Gastroesophageal sphincter (tissue), 4 donors: ENCODE measurements at regions not wholly inside any gene's neighbourhood (a gene's known extent, or its start where the extent isn't known, plus 50 kb on each side); places are given as distances from the start of the nearest gene placed in this dataset.

ENCODE experiments used
- ATAC-seq: fragments of 150-250 bp; one replicate; pipeline ENCODE4 v1.9.1; 2016; ENCODE audit warnings: mild to moderate bottlenecking, moderate library complexity
- H3K27ac ChIP-seq, 4 donors: fragments of 200-600 bp; sonication (generic) in 3 of 4; 1 replicate in 3 of 4; 2 replicates in 1 of 4; pipeline ENCODE4 v1.5.1; 2016 to 2019
- H3K27me3 ChIP-seq: fragments of 200-600 bp; sonication (generic); one replicate; pipeline ENCODE4 v1.5.1; 2019
- H3K36me3 ChIP-seq, 2 donors: fragments of 200-600 bp; sonication (generic); one replicate each; pipeline ENCODE4 v1.5.1; 2019; ENCODE audit warnings: control low read depth in 1 of 2
- H3K4me1 ChIP-seq, 3 donors: fragments of 200-600 bp; sonication (generic); 1 replicate in 2 of 3; 2 replicates in 1 of 3; pipeline ENCODE4 v1.5.1; 2016 to 2019; ENCODE audit warnings: control low read depth in 2 of 3
- H3K4me3 ChIP-seq, 2 donors: fragments of 200-600 bp; sonication (generic); one replicate each; pipeline ENCODE4 v1.5.1; 2019; ENCODE audit warnings: mild to moderate bottlenecking in 1 of 2, moderate library complexity in 1 of 2
- H3K9me3 ChIP-seq, 3 donors: fragments of 200-600 bp; sonication (generic); one replicate each; pipeline ENCODE4 v1.5.1; 2017 to 2019; ENCODE audit warnings: control low read depth in 2 of 3
- CTCF ChIP-seq, 4 experiments: fragments of 200-600 bp in 2 of 4; fragments of 450-650 bp in 2 of 4; sonication (generic) in 1 of 4; IDR thresholded peaks; one replicate each; pipeline ENCODE4 v1.5.1; 2017 to 2019; ENCODE audit warnings: antibody characterized with exemption in 4 of 4, mild to moderate bottlenecking in 2 of 4, moderate library complexity in 2 of 4
- EP300 ChIP-seq: sonication (generic); formaldehyde crosslinking; IDR thresholded peaks from one replicate; pipeline ENCODE4 v1.6.1; 2017; ENCODE audit warnings: antibody characterized with exemption, mild to moderate bottlenecking
- POLR2A ChIP-seq, 2 donors: fragments of 450-650 bp; IDR thresholded peaks; one replicate each; pipeline ENCODE4 v1.6.1; 2017; ENCODE audit warnings: antibody characterized with exemption in 2 of 2, mild to moderate bottlenecking in 2 of 2, moderate library complexity in 1 of 2
- POLR2AphosphoS5 ChIP-seq: sonication (generic); formaldehyde crosslinking; IDR thresholded peaks from one replicate; pipeline ENCODE4 v1.6.1; 2017; ENCODE audit warnings: antibody characterized with exemption
- WGBS, 2 donors: methylation state at CpG; one replicate each; pipeline ENCODE4 v1.1.5; 2018; ENCODE audit warnings: low coverage in 1 of 2; 5-methylcytosine and 5-hydroxymethylcytosine counted together

GRCh38 chr15:93150910-93151881, 62.2 kb upstream of the RGMA start:
- 74 to 86% methylated on average over 6 to 12 of the region's 14 CpGs for WGBS, 2 donors
- TF ChIP-seq POLR2AphosphoS5 (no peak), CTCF (IDR thresholded peaks at IDR 0.05) (no peak), EP300 (no peak)
- Histone ChIP-seq H3K9me3 (peaks cover 0 to 7% (median 0%) of the 10 kb centered on the region in 3 donors), H3K36me3 (no peaks in the 10 kb centered on the region), H3K4me3 (no peak overlapping the region), H3K27me3 (no peaks in the 10 kb centered on the region), H3K4me1 (peaks cover 0 to 36% (median 8%) of the 10 kb centered on the region in 3 donors), H3K27ac (no peak overlapping the region)
- no peak for ATAC-seq

GRCh38 chr15:93146601-93147000, 57.6 kb upstream of the RGMA start:
- no peak for ATAC-seq
- H3K9me3 ChIP-seq: no peaks in the 10 kb centered on the region
- H3K27me3 ChIP-seq: no peaks in the 10 kb centered on the region
- H3K4me1 ChIP-seq: peaks cover 0 to 18% (median 0%) of the 10 kb centered on the region in 3 donors
- TF ChIP-seq EP300: no peak
- TF ChIP-seq CTCF (IDR thresholded peaks at IDR 0.05): no peak
- TF ChIP-seq POLR2AphosphoS5: no peak
- no peak for TF ChIP-seq POLR2A (IDR thresholded peaks at IDR 0.05)
- WGBS, 2 donors: 100% methylated on average over 1 to 2 of the region's 5 CpGs
- no peak overlapping the region for H3K4me3 ChIP-seq
- H3K27ac ChIP-seq: no peak overlapping the region
- H3K36me3 ChIP-seq: no peaks in the 10 kb centered on the region

- 50% methylated on average over 2 of the region's 7 CpGs; no CpG with 5 or more reads in 1 of the 2 donors for WGBS, 2 donors
- no peaks in the 10 kb centered on the region for H3K9me3 ChIP-seq
- no peaks in the 10 kb centered on the region for H3K36me3 ChIP-seq
- no peaks in the 10 kb centered on the region for H3K27me3 ChIP-seq
- no peak for TF ChIP-seq EP300
- TF ChIP-seq POLR2AphosphoS5: no peak
- no peak for TF ChIP-seq POLR2A (IDR thresholded peaks at IDR 0.05)
- TF ChIP-seq CTCF (IDR thresholded peaks at IDR 0.05): no peak
- H3K4me3 ChIP-seq: no peak overlapping the region
- no peak for ATAC-seq
- H3K4me1 ChIP-seq: peaks cover 0 to 14% (median 0%) of the 10 kb centered on the region in 3 donors
- H3K27ac ChIP-seq: no peak overlapping the region
Measured at GRCh38 chr15:93146196-93146595, 57.2 kb upstream of the RGMA start.

GRCh38 chr15:93144463-93145236, 55.6 kb upstream of the RGMA start:
- 61 to 70% methylated on average over 6 to 10 of the region's 10 CpGs for WGBS, 2 donors

More at GRCh38 chr15:93144463-93145236, 55.6 kb upstream of the RGMA start:
- no peaks in the 10 kb centered on the region for H3K36me3 ChIP-seq
- H3K4me1 ChIP-seq: peaks cover 0 to 6% (median 0%) of the 10 kb centered on the region in 3 donors
- H3K27ac ChIP-seq: no peak overlapping the region
- no peaks in the 10 kb centered on the region for H3K9me3 ChIP-seq
- peak; percentile 69 for ATAC-seq
- H3K4me3 ChIP-seq: no peak overlapping the region
- H3K27me3 ChIP-seq: no peaks in the 10 kb centered on the region
- TF ChIP-seq POLR2AphosphoS5 (no peak), CTCF (IDR thresholded peaks at IDR 0.05) (no peak), POLR2A (IDR thresholded peaks at IDR 0.05) (no peak), EP300 (no peak)
